ENCODE measurements at regions not wholly inside any gene's neighbourhood (a gene's known extent, or its start where the extent isn't known, plus 50 kb on each side); places are given as distances from the start of the nearest gene placed in this dataset.
"Not testable (repeated sequence)": the region's sequence is repeated elsewhere in the genome, so short reads cannot be mapped to it uniquely, and the experiment has no call there.

DNA sequence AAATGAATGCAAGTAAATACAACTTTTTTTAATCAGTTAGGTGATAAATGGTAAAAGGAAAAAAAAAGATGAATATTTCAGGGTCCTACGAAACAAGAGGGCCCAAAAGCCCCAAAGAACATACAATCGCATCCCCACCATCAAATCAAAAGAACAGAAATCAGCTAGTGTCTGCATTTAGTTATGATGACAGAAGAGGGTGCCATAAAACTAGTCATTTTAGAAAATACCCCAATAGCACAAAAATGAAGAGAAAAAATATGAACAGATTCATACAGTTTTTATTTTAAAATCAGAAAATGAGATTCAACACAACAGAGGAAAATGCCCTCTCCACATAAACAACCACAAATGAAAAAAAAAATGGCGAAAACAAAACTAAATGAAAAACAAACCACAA lies 905.5 kb downstream of the REEP3 start:
- no peak for TF ChIP-seq CTCF (IDR thresholded peaks at IDR 0.05; ENCODE audit: insufficient read depth, low read depth, low read length, missing control alignments)
- H3K4me3 ChIP-seq (ENCODE audit: low read depth, low read length): no peak overlapping the region
- no peak for DNase-seq (ENCODE audit: low read depth)

GRCh38 chr10:64430690-64431323 lies 909.6 kb downstream of the REEP3 start:
- no peak for TF ChIP-seq CTCF (IDR thresholded peaks at IDR 0.05; ENCODE audit: insufficient read depth, low read depth, low read length, missing control alignments)
- no peak overlapping the region for H3K4me3 ChIP-seq (ENCODE audit: low read depth, low read length)
- DNase-seq (ENCODE audit: low read depth): peak; percentile 4

GRCh38 chr10:64441872-64442271 lies 920.7 kb downstream of the REEP3 start:
- DNase-seq (ENCODE audit: low read depth); H3K4me3 ChIP-seq (ENCODE audit: low read depth, low read length): not testable (repeated sequence)

- no peak for TF ChIP-seq CTCF (IDR thresholded peaks at IDR 0.05; ENCODE audit: insufficient read depth, low read depth, low read length, missing control alignments)
- no peak overlapping the region for H3K4me3 ChIP-seq (ENCODE audit: low read depth, low read length)
These were observed 923.0 kb downstream of the REEP3 start for GRCh38 chr10:64444163-64444562.

DNA sequence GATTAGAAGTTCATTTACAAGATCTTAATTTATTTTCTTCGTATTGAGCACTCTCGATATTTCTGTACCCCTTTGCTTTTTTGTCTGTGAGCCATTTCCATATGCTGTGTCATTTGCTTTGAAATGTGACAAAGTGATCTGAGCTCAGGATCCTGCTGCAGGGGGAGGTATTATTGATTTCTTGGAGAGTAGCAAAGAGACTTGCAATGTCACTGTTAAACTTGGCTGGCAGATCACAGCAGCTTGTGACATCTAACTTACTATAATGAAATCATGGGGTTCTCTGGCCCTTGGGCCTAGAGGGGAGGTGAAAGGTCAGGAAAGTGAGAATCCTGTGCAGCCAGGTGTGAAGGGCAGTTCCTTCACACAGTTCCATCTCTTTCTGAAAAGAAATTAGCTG lies 923.4 kb downstream of the REEP3 start:
- TF ChIP-seq CTCF (IDR thresholded peaks at IDR 0.05; ENCODE audit: insufficient read depth, low read depth, low read length, missing control alignments): no peak
- DNase-seq (ENCODE audit: low read depth): no peak
- H3K4me3 ChIP-seq (ENCODE audit: low read depth, low read length): no peak overlapping the region

More at GRCh38 chr10:64444163-64444562, 923.0 kb downstream of the REEP3 start:
- no peak for DNase-seq (ENCODE audit: low read depth)

DNA sequence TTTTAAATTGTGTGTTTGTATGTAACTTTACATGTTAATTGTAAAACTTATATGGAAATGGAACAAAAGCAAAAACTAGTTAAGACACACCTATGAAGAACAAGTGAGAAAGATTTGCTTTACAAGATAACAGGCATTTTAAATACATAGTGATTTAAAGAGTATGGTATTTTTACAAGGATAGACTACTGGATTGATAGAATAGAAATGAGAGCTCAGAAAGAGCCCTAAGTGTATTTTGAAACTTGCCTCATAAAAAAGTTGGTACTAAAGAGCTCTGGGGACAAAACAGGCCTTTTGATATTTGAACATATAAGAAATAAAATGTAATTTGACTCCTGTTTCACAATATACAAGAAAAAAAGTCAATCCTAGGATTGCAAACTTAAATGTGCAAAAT lies 928.4 kb downstream of the REEP3 start:
- no peak overlapping the region for H3K4me3 ChIP-seq (ENCODE audit: low read depth, low read length)
- no peak for DNase-seq (ENCODE audit: low read depth)
- no peak for TF ChIP-seq CTCF (IDR thresholded peaks at IDR 0.05; ENCODE audit: insufficient read depth, low read depth, low read length, missing control alignments)

GRCh38 chr10:64450312-64450711 lies 929.1 kb downstream of the REEP3 start:
- no peak for DNase-seq (ENCODE audit: low read depth)
- no peak for TF ChIP-seq CTCF (IDR thresholded peaks at IDR 0.05; ENCODE audit: insufficient read depth, low read depth, low read length, missing control alignments)
- no peak overlapping the region for H3K4me3 ChIP-seq (ENCODE audit: low read depth, low read length)
